Mammary epithelial cell (primary cell): ENCODE measurements at regions not wholly inside any gene's neighbourhood (a gene's known extent, or its start where the extent isn't known, plus 50 kb on each side); places are given as distances from the start of the nearest gene placed in this dataset.

ENCODE experiments used
- EZH2 ChIP-seq: IDR thresholded peaks from 2 replicates; pipeline ENCODE4 v1.6.1; 2012; ENCODE audit warnings: low read length, inconsistent platforms, borderline replicate concordance
- TF ChIP-seq, protein P1 (sequence below), 2 donors: IDR thresholded peaks in 1 of 2; conservative IDR thresholded peaks in 1 of 2; 2 replicates each; pipeline ENCODE4 v1.5.1; 2011 to 2012; ENCODE audit warnings: inconsistent platforms in 2 of 2, low read length in 2 of 2, mild to moderate bottlenecking in 2 of 2, control low read depth in 1 of 2, low read depth in 1 of 2; ENCODE audit not compliant: insufficient read depth in 1 of 2; ENCODE audit errors: extremely low read depth in 1 of 2

GRCh38 chr4:181566490-181566889, 676.7 kb upstream of the TENM3 start:
- TF ChIP-seq EZH2, result no peak
- TF ChIP-seq, protein P1, sequence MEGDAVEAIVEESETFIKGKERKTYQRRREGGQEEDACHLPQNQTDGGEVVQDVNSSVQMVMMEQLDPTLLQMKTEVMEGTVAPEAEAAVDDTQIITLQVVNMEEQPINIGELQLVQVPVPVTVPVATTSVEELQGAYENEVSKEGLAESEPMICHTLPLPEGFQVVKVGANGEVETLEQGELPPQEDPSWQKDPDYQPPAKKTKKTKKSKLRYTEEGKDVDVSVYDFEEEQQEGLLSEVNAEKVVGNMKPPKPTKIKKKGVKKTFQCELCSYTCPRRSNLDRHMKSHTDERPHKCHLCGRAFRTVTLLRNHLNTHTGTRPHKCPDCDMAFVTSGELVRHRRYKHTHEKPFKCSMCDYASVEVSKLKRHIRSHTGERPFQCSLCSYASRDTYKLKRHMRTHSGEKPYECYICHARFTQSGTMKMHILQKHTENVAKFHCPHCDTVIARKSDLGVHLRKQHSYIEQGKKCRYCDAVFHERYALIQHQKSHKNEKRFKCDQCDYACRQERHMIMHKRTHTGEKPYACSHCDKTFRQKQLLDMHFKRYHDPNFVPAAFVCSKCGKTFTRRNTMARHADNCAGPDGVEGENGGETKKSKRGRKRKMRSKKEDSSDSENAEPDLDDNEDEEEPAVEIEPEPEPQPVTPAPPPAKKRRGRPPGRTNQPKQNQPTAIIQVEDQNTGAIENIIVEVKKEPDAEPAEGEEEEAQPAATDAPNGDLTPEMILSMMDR (conservative IDR thresholded peaks at IDR 0.05 in 1 of 2, IDR thresholded peaks at IDR 0.05 in 1 of 2; ENCODE audit: extremely low read depth in 1 of 2, insufficient read depth in 1 of 2, low read depth in 1 of 2, low read length in 2 of 2), result no peak
